ENCODE measurements at regions not wholly inside any gene's neighbourhood (a gene's known extent, or its start where the extent isn't known, plus 50 kb on each side); places are given as distances from the start of the nearest gene placed in this dataset.

GRCh38 chr1:29380532-29380931, 144.2 kb downstream of the PTPRU start:
- DNase-seq = no peak

- DNase-seq = peak in 1 of 2 donors; percentile 6
These were observed 143.2 kb downstream of the PTPRU start for GRCh38 chr1:29379443-29380073.

All from bone marrow (tissue), 2 donors.